Gastroesophageal sphincter (tissue), 3 donors: ENCODE measurements at regions not wholly inside any gene's neighbourhood (a gene's known extent, or its start where the extent isn't known, plus 50 kb on each side); places are given as distances from the start of the nearest gene placed in this dataset.

Experiments used
- EP300 ChIP-seq: sonication (generic); formaldehyde crosslinking; IDR thresholded peaks from one replicate; pipeline ENCODE4 v1.6.1; 2017; ENCODE audit warnings: antibody characterized with exemption, mild to moderate bottlenecking
- POLR2A ChIP-seq, 2 donors: fragments of 450-650 bp; IDR thresholded peaks; one replicate each; pipeline ENCODE4 v1.6.1; 2017; ENCODE audit warnings: antibody characterized with exemption in 2 of 2, mild to moderate bottlenecking in 2 of 2, moderate library complexity in 1 of 2
- POLR2AphosphoS5 ChIP-seq: sonication (generic); formaldehyde crosslinking; IDR thresholded peaks from one replicate; pipeline ENCODE4 v1.6.1; 2017; ENCODE audit warnings: antibody characterized with exemption
- TF ChIP-seq, protein P1 (sequence below), 4 experiments: fragments of 200-600 bp in 2 of 4; fragments of 450-650 bp in 2 of 4; sonication (generic) in 1 of 4; IDR thresholded peaks; one replicate each; pipeline ENCODE4 v1.5.1; 2017 to 2019; ENCODE audit warnings: antibody characterized with exemption in 4 of 4, mild to moderate bottlenecking in 2 of 4, moderate library complexity in 2 of 4

DNA sequence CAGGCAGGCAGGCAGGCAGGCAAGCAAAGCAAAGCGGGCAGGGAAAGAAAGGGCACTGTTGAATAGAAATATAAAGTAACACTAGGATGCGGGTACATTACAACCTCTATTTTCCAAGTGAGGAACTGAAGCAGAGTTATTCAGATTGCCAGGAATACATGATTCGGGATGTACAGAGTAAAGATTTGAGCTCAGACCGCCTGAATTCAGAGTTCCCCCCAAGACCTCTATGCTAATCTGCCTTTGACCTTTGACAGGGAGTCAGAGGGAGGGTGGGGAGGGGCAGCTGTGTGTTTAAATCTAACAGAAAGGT, 271.9 kb upstream of the SMIM31 start:
- TF ChIP-seq, protein P1, sequence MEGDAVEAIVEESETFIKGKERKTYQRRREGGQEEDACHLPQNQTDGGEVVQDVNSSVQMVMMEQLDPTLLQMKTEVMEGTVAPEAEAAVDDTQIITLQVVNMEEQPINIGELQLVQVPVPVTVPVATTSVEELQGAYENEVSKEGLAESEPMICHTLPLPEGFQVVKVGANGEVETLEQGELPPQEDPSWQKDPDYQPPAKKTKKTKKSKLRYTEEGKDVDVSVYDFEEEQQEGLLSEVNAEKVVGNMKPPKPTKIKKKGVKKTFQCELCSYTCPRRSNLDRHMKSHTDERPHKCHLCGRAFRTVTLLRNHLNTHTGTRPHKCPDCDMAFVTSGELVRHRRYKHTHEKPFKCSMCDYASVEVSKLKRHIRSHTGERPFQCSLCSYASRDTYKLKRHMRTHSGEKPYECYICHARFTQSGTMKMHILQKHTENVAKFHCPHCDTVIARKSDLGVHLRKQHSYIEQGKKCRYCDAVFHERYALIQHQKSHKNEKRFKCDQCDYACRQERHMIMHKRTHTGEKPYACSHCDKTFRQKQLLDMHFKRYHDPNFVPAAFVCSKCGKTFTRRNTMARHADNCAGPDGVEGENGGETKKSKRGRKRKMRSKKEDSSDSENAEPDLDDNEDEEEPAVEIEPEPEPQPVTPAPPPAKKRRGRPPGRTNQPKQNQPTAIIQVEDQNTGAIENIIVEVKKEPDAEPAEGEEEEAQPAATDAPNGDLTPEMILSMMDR (IDR thresholded peaks at IDR 0.05) = no peak
- TF ChIP-seq POLR2A (IDR thresholded peaks at IDR 0.05) = no peak
- TF ChIP-seq POLR2AphosphoS5 = no peak
- no peak for TF ChIP-seq EP300
